Glomerular visceral epithelial cell (primary cell): ENCODE measurements at regions not wholly inside any gene's neighbourhood (a gene's known extent, or its start where the extent isn't known, plus 50 kb on each side); places are given as distances from the start of the nearest gene placed in this dataset.

ENCODE experiments used
- DNase-seq: peaks from one replicate; pipeline ENCODE4 v3.0.0-alpha.2; 2016; ENCODE audit errors: extremely low spot score

DNA sequence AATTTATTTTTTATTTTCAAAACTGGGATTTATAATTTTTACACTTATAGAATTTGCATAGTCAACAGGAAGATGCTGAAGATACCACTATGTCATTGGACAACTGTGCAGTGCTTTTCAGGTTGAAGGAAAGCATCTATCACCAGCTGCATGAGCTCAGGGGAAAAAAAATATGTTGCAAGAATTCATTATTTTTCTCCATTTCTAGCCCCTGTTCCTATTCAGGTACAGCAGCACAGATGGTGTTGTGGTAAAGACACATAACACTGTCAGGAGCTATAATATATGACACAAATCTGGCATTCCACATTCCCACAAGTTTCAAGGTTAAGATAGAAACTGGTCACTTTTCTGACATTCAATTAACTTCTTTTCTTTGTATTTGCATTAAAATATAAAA is 1088.6 kb downstream of the MAT2B start:
- no peak for DNase-seq

DNA sequence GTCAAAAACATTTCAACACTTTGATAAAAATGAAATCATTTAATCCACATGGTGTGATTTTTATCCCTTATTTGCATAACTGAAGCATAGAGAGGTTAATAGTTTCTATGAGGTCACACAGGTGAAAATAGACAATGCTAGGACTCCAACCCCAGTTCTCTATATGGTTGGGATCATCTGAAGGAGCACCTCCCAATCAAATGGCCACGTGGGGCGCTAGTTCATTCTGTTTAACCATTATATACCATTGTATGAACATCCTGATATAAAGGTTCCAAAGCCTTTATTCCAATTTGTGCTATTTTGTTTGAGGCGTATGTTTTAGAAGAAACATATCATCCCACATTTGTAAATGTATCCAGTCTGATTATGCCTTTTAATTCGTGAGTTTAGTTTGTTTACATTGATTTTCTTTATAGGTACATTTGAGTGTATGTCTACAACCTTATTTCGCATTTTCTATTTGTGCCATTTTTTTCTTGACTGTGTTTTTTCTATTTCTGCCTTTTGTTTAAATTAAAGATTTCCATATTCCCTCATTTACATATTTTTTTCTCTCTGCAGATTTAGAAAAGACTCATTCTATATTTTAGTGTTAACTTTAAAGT is 1092.0 kb downstream of the MAT2B start:
- DNase-seq, result peak; percentile 20

DNA sequence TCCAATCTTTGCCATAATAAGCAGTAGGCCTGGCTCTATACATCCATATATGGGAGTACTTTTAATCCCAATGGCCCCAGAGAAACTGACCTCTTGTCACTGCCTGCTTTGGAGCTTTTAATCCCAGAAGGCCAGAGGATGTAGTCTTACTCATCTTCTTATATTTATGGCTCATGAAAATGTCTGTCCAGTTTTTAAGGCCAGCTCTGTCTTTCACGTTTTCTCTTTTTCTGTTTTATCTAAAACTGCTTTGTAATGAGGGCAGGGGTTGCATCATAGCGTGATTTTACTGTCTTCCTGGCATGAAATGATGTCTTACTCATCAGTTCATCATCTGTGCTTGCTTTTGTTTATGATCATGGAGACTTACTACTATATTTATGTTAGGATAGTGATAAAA is 1094.9 kb downstream of the MAT2B start:
- DNase-seq, result no peak

DNA sequence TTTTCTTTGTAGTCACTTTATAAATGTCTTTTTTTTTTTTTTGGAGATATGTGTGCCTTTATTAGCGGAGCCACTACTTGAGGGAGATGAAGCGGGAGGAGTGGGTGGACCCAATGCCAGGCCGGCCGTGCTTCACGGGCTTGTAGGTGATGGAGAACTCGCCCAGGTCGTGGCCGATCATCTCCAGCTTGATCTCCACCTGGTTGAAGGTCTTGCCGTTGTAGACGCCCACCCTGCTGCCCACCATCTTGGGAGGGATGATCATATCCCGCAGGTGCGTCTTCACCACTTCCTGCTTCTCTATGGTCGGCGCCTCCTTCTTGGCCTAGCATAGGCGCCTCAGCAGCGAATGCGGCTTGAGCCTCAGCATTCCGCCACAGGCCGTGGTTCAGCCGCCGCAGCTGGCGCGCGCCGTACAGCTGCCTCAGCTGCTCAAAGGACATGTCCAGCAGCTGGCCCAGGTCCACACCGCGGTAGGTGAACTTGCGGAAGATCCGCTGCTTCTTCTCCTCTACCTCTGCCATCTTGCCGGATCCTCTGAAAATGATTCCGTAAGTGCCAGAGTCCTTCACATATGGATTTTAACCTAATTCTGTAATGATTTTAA is 1095.6 kb downstream of the MAT2B start:
- no peak for DNase-seq

DNA sequence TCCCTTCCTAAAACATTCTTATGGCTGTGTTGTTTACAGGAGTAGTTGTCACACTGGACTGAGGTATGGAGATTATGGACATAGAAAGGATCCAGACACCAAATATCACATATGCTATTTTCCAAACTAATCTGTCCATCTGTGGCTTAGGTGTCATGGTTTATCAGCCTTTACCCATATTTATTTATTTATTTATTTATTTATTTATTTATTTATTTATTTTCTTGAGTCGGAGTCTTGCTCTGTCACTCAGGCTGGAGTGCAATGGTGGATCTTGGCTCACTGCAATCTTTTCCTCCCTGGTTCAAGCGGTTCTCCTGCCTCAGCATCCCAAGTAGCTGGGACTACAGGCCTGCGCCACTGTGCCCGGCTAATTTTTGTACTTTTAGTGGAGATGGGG is 1103.1 kb downstream of the MAT2B start:
- no peak for DNase-seq

DNA sequence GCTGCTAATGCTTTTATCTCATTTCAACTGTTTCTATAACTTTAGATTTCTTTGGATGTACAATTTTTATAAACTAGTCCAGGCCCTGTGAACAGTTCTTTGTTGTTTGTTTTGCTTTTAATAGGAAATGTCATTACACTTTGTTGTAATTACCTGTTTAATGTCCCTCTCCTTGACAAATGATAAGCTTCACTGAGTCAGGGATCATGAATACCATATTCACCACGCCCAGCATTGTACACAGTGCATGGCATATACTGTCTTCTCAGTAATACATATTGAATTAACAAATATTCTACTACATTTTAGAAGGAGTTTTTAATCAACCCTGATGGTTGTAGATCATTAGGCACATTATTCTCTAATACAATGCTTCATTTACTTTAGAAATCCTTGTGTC is 1105.0 kb downstream of the MAT2B start:
- DNase-seq, result no peak

DNA sequence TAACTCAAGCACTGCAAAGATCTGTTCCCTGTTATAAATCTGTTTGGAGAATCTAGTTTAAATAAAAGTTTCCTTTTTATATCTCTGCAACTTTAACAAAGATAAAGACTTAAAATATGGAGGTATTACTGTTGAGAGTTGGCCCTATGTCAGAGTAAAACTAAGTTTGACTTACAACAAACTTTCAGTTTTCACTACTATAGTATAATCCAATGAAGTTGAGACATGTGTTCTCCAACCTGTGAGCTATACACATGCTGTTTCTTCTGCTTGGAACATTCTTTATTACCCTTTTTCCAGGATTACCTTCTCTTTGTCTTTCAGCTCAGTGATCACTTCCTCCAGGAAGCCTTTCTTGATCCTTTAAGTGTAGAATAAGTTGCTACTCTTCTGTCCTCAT is 1109.3 kb downstream of the MAT2B start:
- no peak for DNase-seq

DNA sequence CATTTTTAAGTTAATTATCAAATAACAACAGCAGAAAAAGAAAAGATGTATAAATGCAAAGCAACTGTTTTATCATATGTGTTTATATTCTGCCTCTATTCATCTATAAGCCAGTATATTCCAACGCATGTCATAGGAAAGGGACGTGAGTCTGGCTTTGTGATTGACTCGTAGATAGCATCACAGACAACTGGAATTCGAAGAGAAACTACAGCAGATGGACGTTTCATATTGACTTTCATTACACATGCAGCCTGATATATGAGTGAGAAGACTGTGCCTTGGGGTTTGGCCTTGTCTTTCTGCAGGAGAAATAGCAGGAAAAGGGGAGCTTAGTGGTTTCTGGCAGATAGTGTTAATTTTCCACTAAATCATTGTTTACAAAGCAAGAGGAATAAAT is 1111.9 kb downstream of the MAT2B start:
- DNase-seq, result no peak

DNA sequence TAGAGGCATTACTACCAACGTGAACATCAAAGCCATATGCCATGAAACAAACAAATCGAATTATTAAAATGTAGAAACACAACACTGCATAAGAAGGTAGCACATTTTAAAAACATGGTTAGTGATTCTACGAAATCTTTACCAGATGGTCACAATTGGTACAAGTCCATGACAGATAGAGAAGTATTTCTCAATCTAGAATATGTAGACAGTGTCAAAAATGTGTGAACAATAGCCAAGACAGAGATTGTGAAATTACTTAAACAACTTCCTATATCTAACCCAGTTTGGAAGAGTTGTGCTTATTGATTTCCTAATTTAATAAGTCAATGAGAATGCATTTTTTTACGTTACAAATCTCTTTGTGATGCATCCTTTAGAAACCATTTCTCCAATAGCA is 1121.6 kb downstream of the MAT2B start:
- DNase-seq, result no peak

DNA sequence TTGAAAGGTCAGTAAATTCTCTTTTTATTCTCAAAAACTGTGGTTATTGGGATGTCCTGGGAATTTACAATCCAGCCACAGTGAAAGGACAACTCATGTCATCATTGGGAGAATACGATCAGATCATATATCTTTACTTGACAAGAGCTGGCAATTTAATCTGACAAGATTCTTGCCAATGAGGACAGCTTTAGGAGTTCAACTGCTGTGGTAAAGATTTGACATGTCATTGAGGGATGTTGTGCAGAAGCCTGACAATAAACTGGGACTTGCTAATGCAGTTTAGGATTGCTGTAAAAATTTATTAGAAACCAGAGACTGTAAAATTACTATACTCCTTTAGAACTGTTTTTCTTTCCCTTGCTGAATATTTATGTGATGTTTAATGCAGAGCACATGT is 1131.0 kb downstream of the MAT2B start:
- no peak for DNase-seq

DNA sequence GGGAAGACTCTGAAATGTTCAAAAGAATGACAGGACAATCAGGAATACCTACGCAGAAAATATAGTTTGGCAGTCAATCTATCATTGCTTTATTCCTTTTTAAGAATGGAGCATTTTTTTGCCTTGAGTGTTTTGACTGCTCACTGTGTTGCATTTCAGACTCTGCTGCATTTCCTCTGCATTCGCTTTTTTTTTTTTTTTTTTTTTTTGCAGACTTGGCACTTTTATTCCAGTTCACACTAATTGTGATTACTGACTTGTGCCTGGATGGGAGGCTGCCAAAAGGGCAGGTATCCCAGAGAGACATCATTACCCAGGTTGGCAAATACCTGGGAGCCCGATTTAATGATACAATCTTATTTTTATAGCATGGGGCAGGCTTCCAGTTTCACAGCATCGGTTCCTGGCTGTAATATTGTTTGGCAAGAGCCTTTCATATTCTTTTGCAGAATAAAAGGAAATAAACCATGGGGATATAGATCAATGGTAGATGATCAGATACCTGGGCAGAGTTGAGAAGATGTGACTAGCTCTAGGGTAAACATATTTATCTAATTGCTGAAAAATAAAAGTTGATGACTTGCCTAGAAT is 1132.6 kb downstream of the MAT2B start:
- no peak for DNase-seq

DNA sequence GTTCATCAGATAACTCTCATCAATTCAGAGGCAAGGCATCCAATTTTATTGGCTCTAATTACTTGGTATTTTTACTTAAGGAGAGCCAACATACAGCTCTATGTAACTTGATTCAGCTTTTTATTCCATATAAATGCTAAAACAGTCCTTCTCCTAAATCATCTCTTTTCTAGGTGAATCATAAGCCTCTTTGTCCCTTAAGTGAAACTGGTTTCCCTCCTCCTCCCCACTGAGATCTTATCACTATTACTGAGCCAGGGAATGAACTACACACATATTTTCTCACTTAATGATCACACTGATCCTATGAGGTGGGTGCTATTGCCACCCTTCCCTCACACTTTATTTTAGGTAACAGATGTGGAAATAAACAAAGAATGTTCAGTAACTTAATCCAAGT is 1143.8 kb downstream of the MAT2B start:
- DNase-seq, result no peak

DNA sequence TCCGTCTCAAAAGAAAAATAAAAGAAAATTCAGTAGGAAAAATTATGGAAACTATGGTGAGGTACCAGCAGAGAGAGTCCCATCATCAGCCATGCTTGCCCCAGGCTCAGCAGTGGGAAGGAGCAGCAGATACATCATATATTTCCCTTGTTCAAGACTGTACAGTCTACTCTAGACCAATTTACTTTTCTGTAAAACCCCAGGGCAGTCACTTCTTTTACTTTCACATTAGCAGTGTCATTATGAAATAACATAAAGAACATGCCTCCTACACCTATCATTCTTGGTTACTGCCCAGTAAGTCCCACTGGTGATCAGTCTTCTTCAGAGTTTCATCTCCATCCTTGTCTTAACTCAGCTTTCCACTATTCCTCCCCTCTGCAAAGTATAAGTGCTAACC is 1145.0 kb downstream of the MAT2B start:
- DNase-seq, result no peak

DNA sequence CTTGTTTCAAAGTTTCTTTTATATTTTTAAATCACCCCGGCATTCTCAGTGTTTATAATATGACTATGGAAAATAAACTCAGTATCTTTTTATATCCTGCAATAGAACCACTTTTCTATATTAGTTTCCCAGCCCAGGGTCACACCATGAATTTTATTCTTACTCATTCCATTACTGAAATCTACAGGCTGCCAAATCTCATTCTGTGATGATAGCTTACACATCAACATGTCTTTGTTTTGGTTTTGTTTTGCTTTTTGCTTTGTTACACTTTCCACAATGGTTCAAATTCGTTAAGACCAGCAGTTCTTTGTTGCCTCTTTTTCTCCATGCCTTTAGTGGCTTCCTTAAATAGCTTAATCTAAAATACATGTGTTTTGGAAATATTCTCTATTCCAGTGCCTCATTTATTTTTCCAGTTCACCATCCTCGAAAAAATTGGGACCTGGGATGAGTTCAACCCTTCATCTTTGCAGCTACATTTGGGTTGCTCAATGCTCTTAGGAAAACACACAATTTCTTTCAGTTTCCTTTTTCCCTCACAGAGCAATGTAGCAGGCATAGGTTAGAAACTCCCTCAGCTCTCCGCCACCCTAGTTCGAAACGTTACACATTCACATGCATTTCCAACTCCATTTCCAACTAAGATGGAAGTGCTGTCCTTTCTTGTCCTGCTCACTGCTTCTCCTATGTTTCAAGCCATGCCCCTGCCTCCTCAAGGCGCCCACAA is 1146.3 kb downstream of the MAT2B start:
- no peak for DNase-seq

DNA sequence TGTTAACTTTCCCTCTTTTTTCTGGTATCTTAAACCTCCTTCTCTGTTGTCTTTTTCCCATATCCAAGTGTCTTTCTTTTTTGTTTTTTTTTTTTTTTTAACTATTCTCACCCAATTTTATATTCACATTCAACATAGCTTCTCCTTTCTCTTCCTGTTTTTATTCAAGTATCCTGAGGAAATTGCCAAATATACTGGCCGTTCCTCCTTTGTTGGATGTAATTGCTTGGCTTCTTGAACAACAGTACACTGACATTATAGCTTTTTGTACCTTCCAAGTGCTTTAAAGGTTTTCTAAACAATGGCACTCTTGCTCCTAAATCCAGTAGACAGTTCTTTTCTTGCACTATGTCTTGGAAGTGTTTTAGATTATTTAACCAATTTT is 1146.8 kb downstream of the MAT2B start:
- no peak for DNase-seq

DNA sequence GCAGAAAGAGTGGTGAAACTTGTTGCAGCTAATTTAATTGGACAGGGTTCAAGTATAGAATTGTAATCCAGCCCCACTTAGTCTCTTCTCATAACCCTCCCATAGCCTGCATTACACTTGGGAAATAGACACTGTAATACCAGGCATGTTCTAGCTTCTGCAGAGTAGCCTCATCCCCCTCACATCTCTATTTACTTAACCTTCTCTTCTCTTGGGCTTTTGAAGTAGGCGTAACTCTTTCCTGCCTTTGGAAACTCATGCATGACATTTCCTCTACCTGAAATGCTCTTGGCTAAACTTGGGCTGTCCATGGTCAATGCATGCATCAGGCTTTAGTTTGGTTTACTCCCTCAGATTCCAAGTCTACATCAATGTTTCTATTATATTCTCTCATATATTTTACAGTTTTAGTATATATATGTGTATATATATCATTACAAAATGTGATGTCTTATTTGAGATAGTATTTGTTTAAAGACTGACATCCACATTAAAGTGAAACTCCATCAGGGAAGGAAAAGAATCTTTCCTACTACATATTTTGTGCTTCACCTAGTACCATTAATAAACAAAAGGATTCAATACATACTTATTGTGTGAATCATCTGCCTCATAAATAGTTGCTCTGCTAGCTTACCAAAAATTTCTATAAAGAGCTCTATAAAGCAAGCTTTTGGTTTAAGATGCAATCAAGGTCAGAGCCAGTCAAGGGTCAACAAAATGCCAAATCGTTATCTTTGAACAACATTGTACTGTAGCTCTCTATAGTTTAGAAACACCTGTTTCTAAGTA is 1158.0 kb downstream of the MAT2B start:
- DNase-seq, result no peak

DNA sequence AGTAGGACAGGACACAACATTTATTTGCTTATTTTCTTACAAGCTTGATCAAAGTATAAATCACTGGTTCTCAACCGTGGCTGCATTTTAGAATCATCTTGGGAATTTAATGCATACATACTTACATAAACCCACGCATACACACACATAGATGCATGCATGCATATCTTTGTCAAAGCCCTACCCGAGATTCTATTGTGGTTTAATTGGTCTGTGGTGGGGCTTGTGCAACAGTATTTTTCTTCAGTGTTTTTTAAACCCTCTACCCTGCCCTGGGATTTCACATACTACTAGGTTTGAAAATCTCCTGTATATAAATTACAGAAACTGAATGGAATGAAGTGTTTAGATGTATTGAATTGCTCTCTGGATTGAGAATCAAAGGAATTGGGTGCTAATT is 1166.2 kb downstream of the MAT2B start:
- DNase-seq, result no peak

DNA sequence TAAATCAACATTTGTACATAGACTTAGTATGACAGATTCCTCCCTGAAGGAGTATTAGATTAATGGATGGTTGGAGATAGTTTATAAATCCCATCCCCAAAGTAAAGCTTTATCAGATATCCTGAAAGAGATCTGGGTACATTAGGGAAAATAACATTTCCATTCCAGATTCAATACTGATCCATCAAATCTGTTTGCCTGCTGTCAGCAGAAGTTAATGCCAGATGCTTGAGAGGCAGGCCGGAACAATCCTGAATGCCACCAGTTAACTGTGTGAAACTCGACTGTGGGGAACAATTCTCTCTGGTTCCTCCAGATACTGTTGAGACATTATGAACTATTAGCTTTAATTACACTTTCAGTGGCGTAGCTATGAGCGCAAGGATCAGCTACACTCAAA is 1166.8 kb downstream of the MAT2B start:
- no peak for DNase-seq

DNA sequence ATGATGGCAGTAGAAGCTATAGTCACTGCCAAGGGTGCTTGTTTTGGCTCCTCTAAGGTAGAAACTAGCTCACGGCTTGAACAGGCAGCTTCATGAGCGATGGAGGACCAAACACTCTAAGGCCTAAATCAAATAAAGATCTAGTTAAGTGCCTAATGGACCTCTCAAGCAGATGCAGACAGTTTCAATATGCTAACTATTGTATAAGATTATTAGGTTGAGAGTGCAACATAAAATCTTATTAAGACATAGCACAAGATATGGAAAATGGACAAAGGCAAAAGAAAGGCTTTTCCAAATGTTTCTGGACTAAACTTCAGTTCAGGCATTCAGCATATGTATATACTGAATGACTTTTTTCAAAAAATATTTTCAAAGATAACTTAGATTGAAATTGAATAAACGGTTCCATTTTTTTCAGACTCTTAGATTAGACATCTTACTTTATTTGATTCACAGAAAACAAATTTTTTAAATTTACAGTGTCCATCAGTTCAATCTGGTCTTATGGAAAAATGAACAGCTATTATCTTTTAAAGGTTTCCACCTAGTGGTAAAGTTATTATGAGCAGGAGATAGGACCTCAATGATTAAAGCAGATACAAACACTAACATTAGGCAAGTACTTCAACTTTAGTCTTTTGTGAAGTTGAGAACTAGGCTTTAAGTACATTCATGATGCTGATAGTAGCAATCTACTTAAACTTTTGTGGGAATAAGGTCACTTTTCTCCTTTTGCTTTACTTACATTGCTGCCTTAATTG is 1167.7 kb downstream of the MAT2B start:
- no peak for DNase-seq

DNA sequence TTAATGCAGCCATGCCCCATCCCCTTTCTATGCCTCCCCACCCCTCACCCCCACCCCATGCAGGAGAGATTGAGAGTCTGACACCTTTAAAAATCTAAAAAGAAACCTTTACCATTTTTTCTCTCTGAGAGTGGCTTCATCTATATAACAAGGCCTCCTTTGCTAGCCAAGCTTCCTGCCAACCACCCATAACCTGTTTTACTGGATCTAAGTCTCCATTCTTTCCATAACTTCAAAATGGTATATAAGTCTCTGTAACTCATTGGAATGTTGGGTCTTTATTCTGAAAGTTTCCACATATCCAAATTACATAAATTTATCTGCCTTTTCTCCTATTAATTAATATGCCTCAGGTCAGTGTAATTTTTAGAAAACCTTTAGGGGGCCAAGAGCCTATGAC is 1174.0 kb downstream of the MAT2B start:
- no peak for DNase-seq

DNA sequence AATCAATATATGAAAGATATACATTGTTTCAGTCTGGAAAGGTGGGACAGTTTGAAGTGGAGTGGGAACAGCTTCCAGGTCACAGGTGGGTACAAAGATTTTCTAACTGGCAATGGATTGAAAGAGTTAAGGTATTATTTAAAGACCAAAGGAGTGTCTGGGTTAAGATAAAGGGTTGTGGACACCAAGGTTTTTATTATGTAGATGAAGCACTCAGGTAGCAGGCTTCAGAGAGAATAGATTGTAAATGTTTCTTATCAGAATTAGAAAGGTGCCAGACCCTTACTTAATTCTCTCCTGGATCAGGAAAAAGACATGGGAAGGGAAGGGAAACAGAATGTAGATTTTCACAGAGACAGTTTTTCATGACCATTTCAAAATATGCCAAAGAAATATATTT is 1174.8 kb downstream of the MAT2B start:
- no peak for DNase-seq
